ENCODE measurements at regions not wholly inside any gene's neighbourhood (a gene's known extent, or its start where the extent isn't known, plus 50 kb on each side); places are given as distances from the start of the nearest gene placed in this dataset.

DNA sequence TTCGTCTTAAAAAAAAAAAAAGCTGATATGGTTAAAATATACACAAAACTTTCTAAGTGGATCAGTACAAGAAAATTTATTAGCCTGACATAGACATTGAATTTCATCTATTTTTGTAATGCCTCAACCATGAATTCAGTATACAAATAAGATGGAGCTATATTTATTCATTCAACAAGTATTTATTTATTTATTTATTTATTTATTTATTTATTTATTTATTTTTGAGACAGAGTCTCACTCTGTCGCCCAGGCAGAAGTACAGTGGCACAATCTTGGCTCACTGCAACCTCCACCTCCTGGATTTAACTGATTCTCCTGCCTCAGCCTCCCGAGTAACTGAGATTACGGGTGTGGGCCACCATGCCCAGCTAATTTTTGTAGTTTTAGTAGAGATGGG, 78.5 kb upstream of the GSX1 start:
- 93% methylated on average over 4 of the region's 4 CpGs for WGBS, 2 donors
- ATAC-seq (no peak), DNase-seq (no peak)
- TF ChIP-seq, protein P1, sequence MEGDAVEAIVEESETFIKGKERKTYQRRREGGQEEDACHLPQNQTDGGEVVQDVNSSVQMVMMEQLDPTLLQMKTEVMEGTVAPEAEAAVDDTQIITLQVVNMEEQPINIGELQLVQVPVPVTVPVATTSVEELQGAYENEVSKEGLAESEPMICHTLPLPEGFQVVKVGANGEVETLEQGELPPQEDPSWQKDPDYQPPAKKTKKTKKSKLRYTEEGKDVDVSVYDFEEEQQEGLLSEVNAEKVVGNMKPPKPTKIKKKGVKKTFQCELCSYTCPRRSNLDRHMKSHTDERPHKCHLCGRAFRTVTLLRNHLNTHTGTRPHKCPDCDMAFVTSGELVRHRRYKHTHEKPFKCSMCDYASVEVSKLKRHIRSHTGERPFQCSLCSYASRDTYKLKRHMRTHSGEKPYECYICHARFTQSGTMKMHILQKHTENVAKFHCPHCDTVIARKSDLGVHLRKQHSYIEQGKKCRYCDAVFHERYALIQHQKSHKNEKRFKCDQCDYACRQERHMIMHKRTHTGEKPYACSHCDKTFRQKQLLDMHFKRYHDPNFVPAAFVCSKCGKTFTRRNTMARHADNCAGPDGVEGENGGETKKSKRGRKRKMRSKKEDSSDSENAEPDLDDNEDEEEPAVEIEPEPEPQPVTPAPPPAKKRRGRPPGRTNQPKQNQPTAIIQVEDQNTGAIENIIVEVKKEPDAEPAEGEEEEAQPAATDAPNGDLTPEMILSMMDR (IDR thresholded peaks at IDR 0.05), result no peak
- Histone ChIP-seq H3K9me3 (no peaks in the 10 kb centered on the region), H3K27me3 (peaks cover 0 to 21% (median 0%) of the 10 kb centered on the region in 7 donors), H3K27ac (no peak overlapping the region), H3K36me3 (no peaks in the 10 kb centered on the region), H3K4me3 (no peak overlapping the region), H3K4me1 (no peaks in the 10 kb centered on the region)
- intact Hi-C loops (cut with DNase I), result loop anchor here in 8 of 10 donors (2.0 to 10.0 kb wide), 5 partner anchors 176 to 339 kb away; no protein-coding TSS in a partner anchor

- Histone ChIP-seq H3K4me1 (no peaks in the 10 kb centered on the region), H3K9me3 (no peaks in the 10 kb centered on the region), H3K4me3 (no peak overlapping the region), H3K36me3 (no peaks in the 10 kb centered on the region), H3K27ac (no peak overlapping the region), H3K27me3 (peaks cover 0 to 18% (median 7%) of the 10 kb centered on the region in 7 donors)
- WGBS, 2 donors, result 78 to 80% methylated on average over 2 of the region's 2 CpGs
- ATAC-seq, result no peak
- TF ChIP-seq, protein P1 (IDR thresholded peaks at IDR 0.05), result no peak
- no peak for DNase-seq
- intact Hi-C loops (cut with DNase I), result loop anchor here in 1 of 10 donors (10.0 kb wide), 1 partner anchor 357 kb away; no protein-coding TSS in a partner anchor
Observed at GRCh38 chr13:27721681-27722080, 70.6 kb upstream of the GSX1 start.

GRCh38 chr13:27728271-27728670, 64.0 kb upstream of the GSX1 start:
- intact Hi-C loops (cut with DNase I), result loop anchor here in 1 of 10 donors (10.0 kb wide), 1 partner anchor 363 kb away; no protein-coding TSS in a partner anchor
- no peak overlapping the region for H3K4me3 ChIP-seq
- peaks cover 0 to 16% (median 3%) of the 10 kb centered on the region in 7 donors for H3K27me3 ChIP-seq
- WGBS, 2 donors, result 40 to 48% methylated on average over 6 of the region's 6 CpGs
- no peaks in the 10 kb centered on the region for H3K36me3 ChIP-seq
- DNase-seq (no peak), ATAC-seq (no peak)
- H3K27ac ChIP-seq, result no peak overlapping the region
- H3K9me3 ChIP-seq, result no peaks in the 10 kb centered on the region
- TF ChIP-seq, protein P1 (IDR thresholded peaks at IDR 0.05), result no peak
- no peaks in the 10 kb centered on the region for H3K4me1 ChIP-seq

DNA sequence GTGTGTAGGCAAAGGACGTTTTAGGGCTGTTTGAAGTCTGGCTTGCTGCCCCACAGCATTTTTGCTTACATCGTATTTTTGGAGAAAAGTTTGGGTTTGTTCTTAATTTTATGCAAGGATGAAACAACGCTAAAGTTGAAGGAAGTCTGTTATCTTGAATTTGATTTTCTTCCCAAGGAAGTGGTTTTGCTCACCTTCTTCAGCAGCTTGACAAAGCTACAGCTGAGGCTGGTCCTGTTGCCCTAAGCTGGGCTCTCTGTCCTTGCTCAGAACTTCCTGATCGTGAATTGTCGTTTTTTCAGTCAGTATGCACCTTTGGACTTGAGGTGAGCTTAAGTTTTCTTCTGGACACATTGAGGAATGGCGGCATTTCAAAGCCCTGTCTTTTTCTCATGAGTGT, 62.1 kb upstream of the GSX1 start:
- Histone ChIP-seq H3K4me3 (no peak overlapping the region), H3K4me1 (no peaks in the 10 kb centered on the region), H3K27ac (no peak overlapping the region), H3K27me3 (peaks cover 0 to 26% (median 5%) of the 10 kb centered on the region in 7 donors), H3K9me3 (no peaks in the 10 kb centered on the region), H3K36me3 (no peaks in the 10 kb centered on the region)
- WGBS, 2 donors, result 75 to 88% methylated on average over 6 of the region's 6 CpGs
- no peak for ATAC-seq
- no peak for DNase-seq
- intact Hi-C loops (cut with DNase I), result no loop called here
- TF ChIP-seq, protein P1 (IDR thresholded peaks at IDR 0.05), result no peak

Measured in heart right ventricle (tissue), 16 donors.